ENCODE measurements at regions not wholly inside any gene's neighbourhood (a gene's known extent, or its start where the extent isn't known, plus 50 kb on each side); places are given as distances from the start of the nearest gene placed in this dataset.

GRCh38 chr16:7027401-7027800 is 305.2 kb upstream of the RBFOX1 start:
- no peaks in the 10 kb centered on the region for H3K27me3 ChIP-seq (ENCODE audit: insufficient read depth, low read length)
- ChIA-PET CTCF (no interaction called here), POLR2A (no interaction called here), RAD21 (ENCODE audit: low non-redundant PET in 1 of 2, low total read pairs in 2 of 2, uncharacterized antibody in 2 of 2, unreplicated experiment in 2 of 2) (no interaction called here)
- no peaks in the 10 kb centered on the region for H3K9me3 ChIP-seq (ENCODE audit: control insufficient read depth in 1 of 2, insufficient read depth in 1 of 2, low read depth in 1 of 2, low read length in 2 of 2)
- DNase-seq (ENCODE audit: low read depth, low spot score): no peak
- H3K79me2 ChIP-seq (ENCODE audit: insufficient read depth, low read length): no peaks in the 10 kb centered on the region
- no peak overlapping the region for H3K4me3 ChIP-seq (replicated peaks in 1 of 2; ENCODE audit: low read depth in 1 of 2, low read length in 2 of 2)
- H3K27ac ChIP-seq (ENCODE audit: low read depth, low read length): no peak overlapping the region
- no peak overlapping the region for H3K9ac ChIP-seq (ENCODE audit: low read length)
- no peaks in the 10 kb centered on the region for H3K9me2 ChIP-seq (ENCODE audit: insufficient read depth)
- no peak for ATAC-seq
- no peaks in the 10 kb centered on the region for H3K36me3 ChIP-seq (ENCODE audit: control insufficient read depth in 1 of 2, insufficient read depth in 2 of 2, low read length in 2 of 2)
- no peak overlapping the region for H3K4me2 ChIP-seq (ENCODE audit: low read length)
- TF ChIP-seq ZNF274 (IDR thresholded peaks at IDR 0.05; ENCODE audit: low read depth, low read length) (no peak), EZH2 (IDR thresholded peaks at IDR 0.05) (no peak), TCF7L2 (IDR thresholded peaks at IDR 0.05; ENCODE audit: borderline replicate concordance, extremely low read depth, insufficient read depth, insufficient read length) (no peak), FOSL1 (IDR thresholded peaks at IDR 0.05; ENCODE audit: low read depth) (no peak), SP1 (IDR thresholded peaks at IDR 0.05; ENCODE audit: low read depth) (no peak), SIN3A (IDR thresholded peaks at IDR 0.05; ENCODE audit: low read depth) (no peak), CEBPB (IDR thresholded peaks at IDR 0.05; ENCODE audit: low read depth) (no peak), MAX (IDR thresholded peaks at IDR 0.05) (no peak), ZFX (IDR thresholded peaks at IDR 0.05) (no peak), EZH2phosphoT487 (IDR thresholded peaks at IDR 0.05; ENCODE audit: borderline replicate concordance) (no peak)
- TF ChIP-seq, protein P1, sequence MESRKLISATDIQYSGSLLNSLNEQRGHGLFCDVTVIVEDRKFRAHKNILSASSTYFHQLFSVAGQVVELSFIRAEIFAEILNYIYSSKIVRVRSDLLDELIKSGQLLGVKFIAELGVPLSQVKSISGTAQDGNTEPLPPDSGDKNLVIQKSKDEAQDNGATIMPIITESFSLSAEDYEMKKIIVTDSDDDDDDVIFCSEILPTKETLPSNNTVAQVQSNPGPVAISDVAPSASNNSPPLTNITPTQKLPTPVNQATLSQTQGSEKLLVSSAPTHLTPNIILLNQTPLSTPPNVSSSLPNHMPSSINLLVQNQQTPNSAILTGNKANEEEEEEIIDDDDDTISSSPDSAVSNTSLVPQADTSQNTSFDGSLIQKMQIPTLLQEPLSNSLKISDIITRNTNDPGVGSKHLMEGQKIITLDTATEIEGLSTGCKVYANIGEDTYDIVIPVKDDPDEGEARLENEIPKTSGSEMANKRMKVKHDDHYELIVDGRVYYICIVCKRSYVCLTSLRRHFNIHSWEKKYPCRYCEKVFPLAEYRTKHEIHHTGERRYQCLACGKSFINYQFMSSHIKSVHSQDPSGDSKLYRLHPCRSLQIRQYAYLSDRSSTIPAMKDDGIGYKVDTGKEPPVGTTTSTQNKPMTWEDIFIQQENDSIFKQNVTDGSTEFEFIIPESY (IDR thresholded peaks at IDR 0.05; ENCODE audit: extremely low read depth, insufficient replicate concordance, low read length): no peak
- no TSS peak for BruUV-seq (replicated peaks)
- intact Hi-C loops (cut with micrococcal nuclease): loop anchor here (5.0 kb wide), 1 partner anchor 1145 kb away; no protein-coding TSS in a partner anchor
- no peaks in the 10 kb centered on the region for H4K20me1 ChIP-seq (ENCODE audit: insufficient read depth)
- no peaks in the 10 kb centered on the region for H3K4me1 ChIP-seq (ENCODE audit: control insufficient read depth in 1 of 2, insufficient read depth in 2 of 2, low read length in 2 of 2)
- no peak overlapping the region for H2AFZ ChIP-seq (ENCODE audit: low read depth, low read length, poor library complexity, severe bottlenecking)
